GM21526 (cell line): ENCODE measurements at regions not wholly inside any gene's neighbourhood (a gene's known extent, or its start where the extent isn't known, plus 50 kb on each side); places are given as distances from the start of the nearest gene placed in this dataset.
"Not testable (repeated sequence)": the region's sequence is repeated elsewhere in the genome, so short reads cannot be mapped to it uniquely, and the experiment has no call there.

ENCODE experiments used
- ATAC-seq: cut with Tn5 transposase; IDR thresholded peaks from one replicate; pipeline ENCODE4 v1.9.1; 2021; ENCODE audit warnings: moderate library complexity; ENCODE audit not compliant: unreplicated experiment, low FRiP score

- ATAC-seq, result no peak
Observed at GRCh38 chr3:145704020-145704419, 457.0 kb downstream of the PLOD2 start.

- not testable (repeated sequence) for ATAC-seq
Observed at GRCh38 chr3:145709779-145710178, 451.2 kb downstream of the PLOD2 start.

GRCh38 chr3:145716519-145716918 is 444.5 kb downstream of the PLOD2 start:
- ATAC-seq, result no peak

- no peak for ATAC-seq
Observed at GRCh38 chr3:145719114-145719513, 441.9 kb downstream of the PLOD2 start.

GRCh38 chr3:145721273-145721805 is 439.6 kb downstream of the PLOD2 start:
- no peak for ATAC-seq

- no peak for ATAC-seq
Observed at GRCh38 chr3:145721815-145722214, 439.2 kb downstream of the PLOD2 start.

- no peak for ATAC-seq
Observed at GRCh38 chr3:145727476-145727875, 433.5 kb downstream of the PLOD2 start.

GRCh38 chr3:145735631-145736030 is 425.4 kb downstream of the PLOD2 start:
- ATAC-seq, result no peak

- no peak for ATAC-seq
Observed at GRCh38 chr3:145737952-145738351, 423.0 kb downstream of the PLOD2 start.

GRCh38 chr3:145739926-145740325 is 421.1 kb downstream of the PLOD2 start:
- no peak for ATAC-seq

- no peak for ATAC-seq
Observed at GRCh38 chr3:145750657-145751056, 410.3 kb downstream of the PLOD2 start.

- no peak for ATAC-seq
Observed at GRCh38 chr3:145752576-145752975, 408.4 kb downstream of the PLOD2 start.

- ATAC-seq, result no peak
Observed at GRCh38 chr3:145754605-145755289, 406.2 kb downstream of the PLOD2 start.

- no peak for ATAC-seq
Observed at GRCh38 chr3:145760036-145760435, 400.9 kb downstream of the PLOD2 start.

- ATAC-seq, result no peak
Observed at GRCh38 chr3:145767909-145768308, 393.1 kb downstream of the PLOD2 start.

GRCh38 chr3:145776782-145777408 is 384.1 kb downstream of the PLOD2 start:
- ATAC-seq, result no peak

- ATAC-seq, result no peak
Observed at GRCh38 chr3:145780301-145780700, 380.7 kb downstream of the PLOD2 start.

- no peak for ATAC-seq
Observed at GRCh38 chr3:145785668-145786067, 375.3 kb downstream of the PLOD2 start.

- no peak for ATAC-seq
Observed at GRCh38 chr3:145798007-145798406, 363.0 kb downstream of the PLOD2 start.

- ATAC-seq, result no peak
Observed at GRCh38 chr3:145798696-145799537, 362.1 kb downstream of the PLOD2 start.

GRCh38 chr3:145801696-145802095 is 359.3 kb downstream of the PLOD2 start:
- no peak for ATAC-seq
